GM18858 (cell line): ENCODE measurements at regions not wholly inside any gene's neighbourhood (a gene's known extent, or its start where the extent isn't known, plus 50 kb on each side); places are given as distances from the start of the nearest gene placed in this dataset.
"Not testable (repeated sequence)": the region's sequence is repeated elsewhere in the genome, so short reads cannot be mapped to it uniquely, and the experiment has no call there.

Source experiments
- ATAC-seq: cut with Tn5 transposase; IDR thresholded peaks from one replicate; pipeline ENCODE4 v1.9.1; 2021; ENCODE audit not compliant: unreplicated experiment

- ATAC-seq = no peak
Measured at GRCh38 chr12:89768586-89769482, 60.2 kb upstream of the ATP2B1 start.

GRCh38 chr12:89765959-89766824, 57.6 kb upstream of the ATP2B1 start:
- peak; percentile 77 for ATAC-seq

GRCh38 chr12:89764164-89764563, 55.5 kb upstream of the ATP2B1 start:
- ATAC-seq = not testable (repeated sequence)

GRCh38 chr12:89762498-89763170, 54.0 kb upstream of the ATP2B1 start:
- ATAC-seq = no peak

GRCh38 chr12:89760783-89761182, 52.1 kb upstream of the ATP2B1 start:
- no peak for ATAC-seq
